Myocyte (in vitro differentiated cells): ENCODE measurements at regions not wholly inside any gene's neighbourhood (a gene's known extent, or its start where the extent isn't known, plus 50 kb on each side); places are given as distances from the start of the nearest gene placed in this dataset.

ENCODE experiments used
- DNase-seq: peaks from one replicate; pipeline ENCODE4 v3.0.0-alpha.2; 2012; ENCODE audit warnings: low read depth

- DNase-seq: no peak
Observed at GRCh38 chr2:120401275-120402066, 55.5 kb downstream of the INHBB start.

DNA sequence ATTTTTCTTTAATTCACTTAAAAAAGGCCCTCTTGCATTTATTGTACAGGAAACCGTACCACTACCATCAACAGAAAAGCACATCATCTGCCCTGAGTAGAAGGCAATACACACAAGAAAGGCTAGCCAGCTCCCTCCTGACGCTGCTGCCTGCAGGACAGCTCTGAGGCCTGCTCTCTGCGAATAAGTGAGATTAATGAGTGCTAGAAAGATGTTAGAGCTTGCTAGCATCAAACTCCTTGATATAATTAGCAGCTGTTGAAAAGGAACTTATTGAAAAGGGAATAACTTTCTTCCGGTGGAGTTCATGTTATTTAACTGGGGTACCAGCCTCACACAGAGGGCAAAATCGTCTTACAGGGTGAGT lies 56.1 kb downstream of the INHBB start:
- DNase-seq: no peak

- DNase-seq: no peak
Observed at GRCh38 chr2:120402508-120402907, 56.6 kb downstream of the INHBB start.

- DNase-seq: no peak
Observed at GRCh38 chr2:120403261-120403660, 57.3 kb downstream of the INHBB start.

GRCh38 chr2:120403676-120404075 lies 57.7 kb downstream of the INHBB start:
- no peak for DNase-seq

- DNase-seq: no peak
Observed at GRCh38 chr2:120404274-120404673, 58.3 kb downstream of the INHBB start.

- DNase-seq: no peak
Observed at GRCh38 chr2:120404941-120405758, 59.2 kb downstream of the INHBB start.

- DNase-seq: no peak
Observed at GRCh38 chr2:120405759-120406099, 59.8 kb downstream of the INHBB start.

GRCh38 chr2:120406566-120406965 lies 60.6 kb downstream of the INHBB start:
- no peak for DNase-seq

DNA sequence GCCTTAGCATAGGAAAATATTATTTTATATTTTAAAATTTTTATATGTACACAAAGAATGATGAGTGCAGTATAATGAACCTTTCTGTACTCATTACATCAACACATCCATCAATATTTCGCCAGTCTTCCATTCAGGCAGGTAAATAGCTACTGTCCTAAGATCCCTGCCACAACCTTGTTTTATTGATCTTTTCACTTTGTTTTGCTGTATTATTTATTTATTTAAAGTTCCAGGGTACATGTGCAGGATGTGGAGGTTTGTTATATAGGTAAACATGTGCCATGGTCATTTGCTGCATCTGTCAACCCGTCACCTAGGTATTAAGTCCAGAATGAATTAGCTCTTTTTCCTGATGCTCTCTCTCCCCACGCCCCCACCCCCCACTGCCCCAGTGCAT lies 64.6 kb downstream of the INHBB start:
- no peak for DNase-seq

DNA sequence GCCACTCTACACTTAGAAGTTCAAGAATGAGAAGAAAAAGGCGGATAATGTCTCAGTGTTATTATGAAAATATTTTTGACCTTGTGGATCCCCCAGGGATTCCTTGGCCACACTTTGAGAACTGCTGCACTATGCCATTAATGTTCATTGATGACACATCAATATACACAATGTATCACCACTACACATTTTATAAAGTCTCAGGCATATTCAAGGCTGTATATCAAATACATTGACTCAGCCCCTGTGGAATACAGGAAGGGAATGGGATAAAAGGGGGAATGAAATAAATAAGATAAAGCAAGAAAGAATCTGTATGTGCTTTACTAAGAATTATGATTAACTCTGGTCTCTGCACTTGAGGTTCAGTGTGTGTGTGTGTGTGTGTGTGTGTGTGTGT lies 69.1 kb downstream of the INHBB start:
- no peak for DNase-seq

- DNase-seq: no peak
Observed at GRCh38 chr2:120415728-120416509, 70.0 kb downstream of the INHBB start.

- DNase-seq: no peak
Observed at GRCh38 chr2:120418174-120418787, 72.3 kb downstream of the INHBB start.

DNA sequence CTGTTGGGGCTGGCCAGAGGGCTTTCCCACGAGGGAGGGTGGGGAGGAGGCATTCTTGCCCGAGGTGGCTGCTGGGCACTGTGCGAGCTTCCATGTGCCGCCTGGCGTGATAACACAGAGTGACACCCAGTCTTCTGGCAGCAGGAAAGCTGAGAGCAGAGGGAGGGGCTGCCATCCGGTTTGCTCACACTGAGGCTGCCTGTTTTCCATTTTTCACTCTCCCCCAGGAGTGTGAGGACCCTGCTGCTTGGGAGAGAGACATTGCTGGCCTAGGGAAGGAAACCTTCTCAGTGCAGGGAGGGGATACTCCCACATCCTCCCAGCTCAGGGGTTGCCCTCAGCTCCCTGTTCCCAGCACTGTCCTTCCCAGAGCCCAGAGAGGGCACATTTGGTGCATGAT lies 73.1 kb downstream of the INHBB start:
- DNase-seq: peak; percentile 14

DNA sequence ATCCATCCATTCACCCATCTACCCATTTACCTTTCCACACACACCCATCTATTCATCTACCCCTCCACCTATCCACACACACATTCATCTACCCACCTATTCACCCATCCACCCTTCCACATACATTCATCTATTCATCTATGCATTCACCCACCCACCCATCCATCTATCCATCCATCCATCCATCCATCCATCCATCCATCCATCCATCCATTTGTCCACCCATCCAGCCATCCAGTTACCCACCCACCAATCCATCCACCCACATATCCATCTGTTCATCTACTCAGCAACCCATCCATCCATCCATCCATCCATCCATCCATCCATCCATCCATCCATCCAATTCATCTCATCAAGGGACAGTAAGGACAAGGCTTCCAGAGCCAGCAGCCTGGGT lies 74.0 kb downstream of the INHBB start:
- no peak for DNase-seq

DNA sequence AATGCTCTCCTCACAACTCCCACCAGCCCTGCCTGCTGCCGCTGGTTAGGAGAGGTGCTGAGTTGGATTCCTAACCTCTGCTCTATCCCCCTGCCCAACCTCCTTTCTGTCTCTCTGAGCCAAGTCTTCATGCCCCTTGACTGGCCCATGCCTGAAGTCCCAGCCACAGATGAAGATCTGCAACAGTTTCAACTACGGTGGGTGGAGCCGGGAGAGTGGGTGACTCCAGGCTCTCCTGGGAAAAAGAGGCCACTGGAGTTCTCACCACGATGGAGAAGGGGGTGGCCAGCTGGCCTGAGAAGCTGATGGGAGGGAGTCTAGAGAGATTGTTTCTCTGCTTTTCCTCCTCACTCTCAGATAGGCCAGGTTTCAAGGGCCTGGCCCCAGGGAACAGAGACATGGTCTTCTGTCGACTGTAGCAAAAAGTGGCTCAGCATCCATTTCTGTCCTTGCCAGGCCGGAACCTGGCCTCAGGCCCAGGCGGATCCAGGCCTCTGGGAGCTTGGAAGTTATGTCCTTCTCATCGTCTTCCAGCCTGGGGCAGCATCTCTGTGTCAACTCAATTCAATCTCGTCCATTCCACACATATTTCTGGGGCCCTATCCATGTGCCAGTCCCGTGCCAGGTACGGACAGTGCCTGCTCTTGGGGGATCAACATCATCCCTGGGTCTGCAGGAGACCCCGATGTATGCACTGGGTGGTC lies 75.3 kb downstream of the INHBB start:
- no peak for DNase-seq

GRCh38 chr2:120421830-120422175 lies 75.9 kb downstream of the INHBB start:
- no peak for DNase-seq

DNA sequence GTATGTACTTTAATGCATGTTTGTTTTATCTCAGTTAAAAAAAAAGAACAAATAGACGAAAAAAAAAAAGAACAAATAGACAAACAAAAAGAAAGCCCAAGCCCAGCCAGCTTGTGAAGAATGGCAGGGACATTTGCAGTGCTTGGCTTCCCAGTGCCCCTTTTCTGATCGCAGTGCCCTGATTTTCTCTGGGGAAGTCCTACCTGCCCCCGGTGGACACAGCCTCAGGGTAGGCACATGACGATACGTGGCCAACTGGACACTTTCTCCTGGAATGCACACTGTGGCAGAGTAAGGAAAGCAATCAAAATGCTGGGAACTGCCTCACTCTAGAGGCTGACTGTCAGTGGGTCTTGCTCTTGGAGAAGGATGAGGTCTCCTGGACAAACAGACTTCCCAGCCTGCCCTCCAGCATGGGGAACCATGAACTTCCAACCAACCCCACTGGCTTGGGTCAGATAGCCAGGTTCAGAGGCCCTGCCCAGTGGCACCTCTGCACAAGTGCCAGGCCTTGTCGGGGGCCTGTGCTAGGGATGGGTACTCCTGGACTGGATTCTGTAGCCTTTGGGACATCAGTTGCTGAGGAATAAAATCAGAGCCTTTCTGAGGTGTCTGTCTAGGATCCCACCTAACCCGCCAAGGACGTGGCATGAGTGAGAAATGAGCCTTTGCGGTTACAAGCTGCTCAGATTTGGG lies 76.7 kb downstream of the INHBB start:
- DNase-seq: no peak

GRCh38 chr2:120423167-120423943 lies 77.4 kb downstream of the INHBB start:
- DNase-seq: no peak
